ENCODE measurements at regions not wholly inside any gene's neighbourhood (a gene's known extent, or its start where the extent isn't known, plus 50 kb on each side); places are given as distances from the start of the nearest gene placed in this dataset.

GRCh38 chr4:54548098-54548620 is 109.6 kb upstream of the KIT start:
- ChIA-PET POLR2A (interaction anchor here (0.6 kb wide), 1 partner anchor 945 kb away, joined by 3 read pairs; no protein-coding TSS in a partner anchor), CTCF (interaction anchor here (0.6 to 1.2 kb wide), 4 partner anchors 56 to 774 kb away, joined by 3 to 4 read pairs (median 3); no protein-coding TSS in a partner anchor)
- no peak for TF ChIP-seq CTCF (IDR thresholded peaks at IDR 0.05; ENCODE audit: unreplicated experiment)
- no TSS peak for BruUV-seq (replicated peaks)
- DNase-seq (ENCODE audit: unreplicated experiment) = no peak
- no peaks in the 10 kb centered on the region for H3K9me3 Mint-ChIP-seq (ENCODE audit: unreplicated experiment)
- H3K4me1 Mint-ChIP-seq (ENCODE audit: insufficient read depth, unreplicated experiment) = peaks cover 12% of the 10 kb centered on the region
- no peak overlapping the region for H3K27ac Mint-ChIP-seq (ENCODE audit: low read depth, unreplicated experiment)
- H3K27me3 Mint-ChIP-seq (ENCODE audit: insufficient read depth, unreplicated experiment) = no peaks in the 10 kb centered on the region
- no peak overlapping the region for H3K4me3 Mint-ChIP-seq (ENCODE audit: unreplicated experiment)
- intact Hi-C loops (cut with micrococcal nuclease) = no loop called here
- no peaks in the 10 kb centered on the region for H3K36me3 Mint-ChIP-seq (ENCODE audit: insufficient read depth, unreplicated experiment)

- no peak for DNase-seq (ENCODE audit: unreplicated experiment)
- peaks cover 12% of the 10 kb centered on the region for H3K4me1 Mint-ChIP-seq (ENCODE audit: insufficient read depth, unreplicated experiment)
Observed at GRCh38 chr4:54548831-54549460, 108.8 kb upstream of the KIT start.

GRCh38 chr4:54550395-54551171 is 107.2 kb upstream of the KIT start:
- H3K27me3 Mint-ChIP-seq (ENCODE audit: insufficient read depth, unreplicated experiment) = no peaks in the 10 kb centered on the region
- intact Hi-C loops (cut with micrococcal nuclease) = no loop called here
- H3K9me3 Mint-ChIP-seq (ENCODE audit: unreplicated experiment) = no peaks in the 10 kb centered on the region
- BruUV-seq (replicated peaks) = no TSS peak
- no peaks in the 10 kb centered on the region for H3K36me3 Mint-ChIP-seq (ENCODE audit: insufficient read depth, unreplicated experiment)
- ChIA-PET CTCF (interaction anchor here (0.7 kb wide), 1 partner anchor 212 kb away, joined by 4 read pairs; no protein-coding TSS in a partner anchor), POLR2A (no interaction called here)
- H3K4me3 Mint-ChIP-seq (ENCODE audit: unreplicated experiment) = no peak overlapping the region
- peak; percentile 44 for DNase-seq (ENCODE audit: unreplicated experiment)
- TF ChIP-seq CTCF (IDR thresholded peaks at IDR 0.05; ENCODE audit: unreplicated experiment) = no peak
- no peak overlapping the region for H3K27ac Mint-ChIP-seq (ENCODE audit: low read depth, unreplicated experiment)
- peaks cover 20% of the 10 kb centered on the region for H3K4me1 Mint-ChIP-seq (ENCODE audit: insufficient read depth, unreplicated experiment)

More at GRCh38 chr4:54548831-54549460, 108.8 kb upstream of the KIT start:
- Mint-ChIP-seq H3K4me3 (ENCODE audit: unreplicated experiment) (no peak overlapping the region), H3K27ac (ENCODE audit: low read depth, unreplicated experiment) (no peak overlapping the region), H3K9me3 (ENCODE audit: unreplicated experiment) (no peaks in the 10 kb centered on the region), H3K36me3 (ENCODE audit: insufficient read depth, unreplicated experiment) (no peaks in the 10 kb centered on the region), H3K27me3 (ENCODE audit: insufficient read depth, unreplicated experiment) (no peaks in the 10 kb centered on the region)
- BruUV-seq (replicated peaks) = no TSS peak
- intact Hi-C loops (cut with micrococcal nuclease) = no loop called here
- CTCF ChIA-PET = interaction anchor here (0.6 kb wide), 2 partner anchors 230 to 701 kb away, joined by 3 read pairs; no protein-coding TSS in a partner anchor
- TF ChIP-seq CTCF (IDR thresholded peaks at IDR 0.05; ENCODE audit: unreplicated experiment) = no peak
- POLR2A ChIA-PET = interaction anchor here (0.6 kb wide), 1 partner anchor 946 kb away, joined by 3 read pairs; no protein-coding TSS in a partner anchor

GRCh38 chr4:54553001-54553400 is 104.8 kb upstream of the KIT start:
- CTCF ChIA-PET = no interaction called here

More at GRCh38 chr4:54553001-54553400, 104.8 kb upstream of the KIT start:
- POLR2A ChIA-PET = no interaction called here
- H3K36me3 Mint-ChIP-seq (ENCODE audit: insufficient read depth, unreplicated experiment) = no peaks in the 10 kb centered on the region
- H3K4me3 Mint-ChIP-seq (ENCODE audit: unreplicated experiment) = no peak overlapping the region
- DNase-seq (ENCODE audit: unreplicated experiment) = no peak
- H3K4me1 Mint-ChIP-seq (ENCODE audit: insufficient read depth, unreplicated experiment) = peaks cover 15% of the 10 kb centered on the region
- no peak for TF ChIP-seq CTCF (IDR thresholded peaks at IDR 0.05; ENCODE audit: unreplicated experiment)
- no peaks in the 10 kb centered on the region for H3K9me3 Mint-ChIP-seq (ENCODE audit: unreplicated experiment)
- no TSS peak for BruUV-seq (replicated peaks)
- H3K27me3 Mint-ChIP-seq (ENCODE audit: insufficient read depth, unreplicated experiment) = no peaks in the 10 kb centered on the region
- intact Hi-C loops (cut with micrococcal nuclease) = no loop called here
- no peak overlapping the region for H3K27ac Mint-ChIP-seq (ENCODE audit: low read depth, unreplicated experiment)
